Stimulated activated CD4-positive, alpha-beta T cell treated with anti-CD3 and anti-CD28 coated beads, TNF-alpha, amount 100 ng/mL, for 4 hours (primary cell): ENCODE measurements at regions not wholly inside any gene's neighbourhood (a gene's known extent, or its start where the extent isn't known, plus 50 kb on each side); places are given as distances from the start of the nearest gene placed in this dataset.

Experiments used
- DNase-seq, 3 experiments: peaks; one replicate each; pipeline ENCODE4 v3.0.0-alpha.2; 2020; ENCODE audit warnings: low read depth in 3 of 3

- no peak for DNase-seq
These were observed 452.6 kb upstream of the ZMIZ1 start for GRCh38 chr10:78616125-78616695.

GRCh38 chr10:78617115-78617514 lies 451.7 kb upstream of the ZMIZ1 start:
- DNase-seq: no peak

- DNase-seq: no peak
These were observed 451.1 kb upstream of the ZMIZ1 start for GRCh38 chr10:78617631-78618030.

- no peak for DNase-seq
These were observed 450.7 kb upstream of the ZMIZ1 start for GRCh38 chr10:78618050-78618449.

- no peak for DNase-seq
These were observed 449.5 kb upstream of the ZMIZ1 start for GRCh38 chr10:78619115-78619851.

GRCh38 chr10:78619896-78620295 lies 448.9 kb upstream of the ZMIZ1 start:
- DNase-seq: no peak

- DNase-seq: no peak
These were observed 447.6 kb upstream of the ZMIZ1 start for GRCh38 chr10:78620985-78621799.

GRCh38 chr10:78623578-78624215 lies 445.1 kb upstream of the ZMIZ1 start:
- DNase-seq: no peak

GRCh38 chr10:78624791-78625190 lies 444.0 kb upstream of the ZMIZ1 start:
- DNase-seq: no peak

GRCh38 chr10:78626471-78626870 lies 442.3 kb upstream of the ZMIZ1 start:
- DNase-seq: no peak

GRCh38 chr10:78627254-78627795 lies 441.4 kb upstream of the ZMIZ1 start:
- no peak for DNase-seq

- no peak for DNase-seq
These were observed 439.8 kb upstream of the ZMIZ1 start for GRCh38 chr10:78628976-78629375.

- DNase-seq: no peak
These were observed 439.0 kb upstream of the ZMIZ1 start for GRCh38 chr10:78629773-78630172.

GRCh38 chr10:78630944-78631838 lies 437.6 kb upstream of the ZMIZ1 start:
- no peak for DNase-seq

GRCh38 chr10:78634389-78634815 lies 434.4 kb upstream of the ZMIZ1 start:
- no peak for DNase-seq

GRCh38 chr10:78634835-78635234 lies 433.9 kb upstream of the ZMIZ1 start:
- no peak for DNase-seq

- no peak for DNase-seq
These were observed 429.1 kb upstream of the ZMIZ1 start for GRCh38 chr10:78639629-78640028.

- DNase-seq: no peak
These were observed 427.8 kb upstream of the ZMIZ1 start for GRCh38 chr10:78640796-78641636.

GRCh38 chr10:78641693-78642092 lies 427.1 kb upstream of the ZMIZ1 start:
- no peak for DNase-seq

- no peak for DNase-seq
These were observed 426.4 kb upstream of the ZMIZ1 start for GRCh38 chr10:78642269-78642816.
